ENCODE measurements at regions not wholly inside any gene's neighbourhood (a gene's known extent, or its start where the extent isn't known, plus 50 kb on each side); places are given as distances from the start of the nearest gene placed in this dataset.

DNA sequence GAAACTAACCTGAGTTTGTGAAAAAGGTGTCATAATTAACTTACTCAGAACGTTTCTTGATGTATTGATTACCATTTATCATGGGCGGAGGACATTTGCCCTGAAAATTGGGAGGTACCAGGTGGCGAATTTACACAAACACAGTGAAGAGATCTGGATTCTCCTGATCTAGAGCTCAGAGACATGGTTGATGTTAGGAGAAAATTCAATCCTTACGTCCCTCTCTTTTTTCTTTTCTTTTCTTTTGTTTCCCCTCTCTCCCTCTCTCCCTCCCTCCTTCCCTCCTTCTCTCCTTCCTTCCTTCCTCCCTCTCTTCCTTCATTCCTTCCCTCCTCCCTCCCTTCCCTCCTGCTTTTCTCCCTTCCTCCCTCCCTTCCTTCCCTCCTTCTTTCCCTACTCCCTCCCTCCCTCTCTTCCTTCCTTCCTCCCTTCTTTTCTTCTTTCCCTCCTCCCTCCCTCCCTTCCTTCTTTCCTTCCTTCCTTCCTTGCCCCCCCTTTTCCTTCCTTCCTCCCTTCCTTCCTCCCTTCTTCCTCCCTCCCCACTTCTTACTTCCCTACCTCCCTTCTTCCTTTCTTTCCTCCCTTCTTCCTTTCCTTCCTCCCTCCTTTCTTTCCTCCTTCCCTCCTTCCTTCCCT lies 234.1 kb downstream of the OTOR start:
- ATAC-seq (ENCODE audit: insufficient number of reproducible peaks, low FRiP score, low read depth) (no peak), DNase-seq (ENCODE audit: low spot score) (no peak)
- Histone ChIP-seq H3K4me1 (ENCODE audit: control insufficient read depth in 1 of 2, low read depth in 2 of 2) (no peaks in the 10 kb centered on the region), H3K27ac (no peak overlapping the region), H3K27me3 (replicated peaks; ENCODE audit: insufficient read depth) (no peaks in the 10 kb centered on the region), H3K36me3 (no peaks in the 10 kb centered on the region), H3K4me3 (no peak overlapping the region), H3K9me3 (no peaks in the 10 kb centered on the region)
- TF ChIP-seq, protein P1, sequence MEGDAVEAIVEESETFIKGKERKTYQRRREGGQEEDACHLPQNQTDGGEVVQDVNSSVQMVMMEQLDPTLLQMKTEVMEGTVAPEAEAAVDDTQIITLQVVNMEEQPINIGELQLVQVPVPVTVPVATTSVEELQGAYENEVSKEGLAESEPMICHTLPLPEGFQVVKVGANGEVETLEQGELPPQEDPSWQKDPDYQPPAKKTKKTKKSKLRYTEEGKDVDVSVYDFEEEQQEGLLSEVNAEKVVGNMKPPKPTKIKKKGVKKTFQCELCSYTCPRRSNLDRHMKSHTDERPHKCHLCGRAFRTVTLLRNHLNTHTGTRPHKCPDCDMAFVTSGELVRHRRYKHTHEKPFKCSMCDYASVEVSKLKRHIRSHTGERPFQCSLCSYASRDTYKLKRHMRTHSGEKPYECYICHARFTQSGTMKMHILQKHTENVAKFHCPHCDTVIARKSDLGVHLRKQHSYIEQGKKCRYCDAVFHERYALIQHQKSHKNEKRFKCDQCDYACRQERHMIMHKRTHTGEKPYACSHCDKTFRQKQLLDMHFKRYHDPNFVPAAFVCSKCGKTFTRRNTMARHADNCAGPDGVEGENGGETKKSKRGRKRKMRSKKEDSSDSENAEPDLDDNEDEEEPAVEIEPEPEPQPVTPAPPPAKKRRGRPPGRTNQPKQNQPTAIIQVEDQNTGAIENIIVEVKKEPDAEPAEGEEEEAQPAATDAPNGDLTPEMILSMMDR (IDR thresholded peaks at IDR 0.05) = no peak

GRCh38 chr20:16984481-16984880 lies 236.3 kb downstream of the OTOR start:
- H3K4me3 ChIP-seq = no peak overlapping the region
- TF ChIP-seq, protein P1 (IDR thresholded peaks at IDR 0.05) = no peak

DNA sequence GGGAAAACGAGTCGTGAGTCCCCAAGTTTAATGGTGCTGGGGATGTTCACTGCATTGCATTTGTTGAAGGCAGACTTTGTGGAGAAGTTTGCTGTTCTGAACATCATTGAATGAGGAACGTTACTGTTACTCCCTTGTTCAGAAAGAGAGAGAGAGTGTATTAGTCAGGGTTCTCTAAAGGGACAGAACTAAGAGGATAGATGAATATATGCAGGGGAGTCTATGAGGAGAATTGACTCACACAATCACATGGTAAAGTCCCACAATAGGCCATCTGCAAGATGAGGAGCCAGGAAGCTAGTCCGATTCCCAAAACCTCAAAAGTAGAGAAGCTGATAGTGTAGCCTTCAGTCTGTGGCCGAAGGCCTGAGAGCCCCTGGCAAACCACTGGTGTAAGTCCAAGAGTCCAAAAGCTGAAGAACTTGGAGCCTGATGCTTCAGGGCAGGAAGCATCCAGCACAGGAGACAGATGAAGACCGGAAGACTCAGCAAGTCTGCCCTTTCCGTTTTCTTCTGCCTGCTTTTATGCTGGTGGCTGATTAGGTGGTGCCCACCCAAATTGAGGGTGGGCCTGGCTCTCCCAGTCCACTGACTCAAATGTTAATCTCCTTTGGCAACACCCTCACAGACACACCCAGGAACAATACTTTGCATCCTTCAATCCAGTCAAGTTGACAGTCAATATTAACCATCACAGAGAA lies 223.5 kb upstream of the PCSK2 start:
- Histone ChIP-seq H3K36me3 (no peaks in the 10 kb centered on the region), H3K9me3 (no peaks in the 10 kb centered on the region), H3K4me3 (no peak overlapping the region), H3K27ac (no peak overlapping the region), H3K27me3 (replicated peaks; ENCODE audit: insufficient read depth) (no peaks in the 10 kb centered on the region), H3K4me1 (ENCODE audit: control insufficient read depth in 1 of 2, low read depth in 2 of 2) (no peaks in the 10 kb centered on the region)
- ATAC-seq (ENCODE audit: insufficient number of reproducible peaks, low FRiP score, low read depth) (no peak), DNase-seq (ENCODE audit: low spot score) (no peak)
- TF ChIP-seq, protein P1 (IDR thresholded peaks at IDR 0.05) = no peak

More at GRCh38 chr20:16984481-16984880, 236.3 kb downstream of the OTOR start:
- DNase-seq (ENCODE audit: low spot score) (no peak), ATAC-seq (ENCODE audit: insufficient number of reproducible peaks, low FRiP score, low read depth) (no peak)
- no peaks in the 10 kb centered on the region for H3K9me3 ChIP-seq
- H3K4me1 ChIP-seq (ENCODE audit: control insufficient read depth in 1 of 2, low read depth in 2 of 2) = no peaks in the 10 kb centered on the region
- no peak overlapping the region for H3K27ac ChIP-seq
- no peaks in the 10 kb centered on the region for H3K36me3 ChIP-seq
- H3K27me3 ChIP-seq (replicated peaks; ENCODE audit: insufficient read depth) = no peaks in the 10 kb centered on the region

DNA sequence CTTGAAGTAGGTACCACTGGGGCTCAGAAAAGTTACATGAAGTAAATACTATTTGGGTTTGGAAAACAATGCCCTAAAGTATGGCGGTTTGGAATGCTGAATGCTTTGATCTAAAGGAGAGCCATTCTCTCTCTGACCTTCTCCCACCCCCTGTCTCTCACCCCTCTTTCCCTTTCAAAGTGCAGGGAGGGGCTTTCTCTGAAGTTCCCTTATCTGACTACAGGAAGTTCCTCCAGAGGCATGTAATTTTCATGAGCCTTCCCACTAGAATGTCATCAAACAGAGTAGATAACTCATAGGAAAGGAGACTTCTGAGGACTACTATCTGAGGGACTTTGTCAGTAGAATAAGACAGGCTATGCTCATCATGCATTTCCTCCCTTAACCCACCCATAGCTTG lies 216.7 kb upstream of the PCSK2 start:
- ATAC-seq (ENCODE audit: insufficient number of reproducible peaks, low FRiP score, low read depth) (no peak), DNase-seq (ENCODE audit: low spot score) (no peak)
- no peak overlapping the region for H3K4me3 ChIP-seq
- no peaks in the 10 kb centered on the region for H3K9me3 ChIP-seq
- TF ChIP-seq, protein P1 (IDR thresholded peaks at IDR 0.05) = no peak
- no peak overlapping the region for H3K27ac ChIP-seq
- H3K36me3 ChIP-seq = no peaks in the 10 kb centered on the region
- no peaks in the 10 kb centered on the region for H3K4me1 ChIP-seq (ENCODE audit: control insufficient read depth in 1 of 2, low read depth in 2 of 2)
- no peaks in the 10 kb centered on the region for H3K27me3 ChIP-seq (replicated peaks; ENCODE audit: insufficient read depth)

DNA sequence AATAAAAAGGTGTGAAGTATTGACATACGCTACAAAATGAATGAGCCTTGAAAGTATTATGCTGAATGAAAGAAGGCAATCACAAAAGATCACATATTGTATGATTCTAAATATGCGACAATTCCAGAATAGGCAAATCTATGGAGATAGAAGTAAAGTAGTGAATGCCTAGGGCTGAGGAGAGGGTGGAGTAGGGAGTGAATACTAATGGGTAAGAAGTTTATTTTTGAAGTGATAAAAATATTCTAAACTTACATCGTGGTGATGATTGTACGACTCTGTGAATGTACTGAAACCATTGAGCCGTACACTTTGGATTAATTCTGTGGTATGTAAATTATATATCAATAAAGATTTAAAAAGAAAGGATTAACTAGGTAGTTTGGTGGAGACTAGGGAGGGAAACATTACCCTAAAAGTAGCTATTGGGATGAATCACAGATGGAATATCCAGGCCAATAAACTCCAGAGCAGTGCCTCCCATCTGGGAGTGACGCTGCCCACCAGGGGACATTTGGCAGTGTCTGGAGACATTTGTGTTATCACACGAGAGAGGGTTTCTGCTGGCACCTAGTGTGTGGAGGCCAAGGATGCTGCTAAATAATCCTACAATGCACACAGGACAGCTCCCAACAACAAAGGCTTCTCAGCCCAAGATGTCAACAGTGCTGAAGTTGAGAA lies 214.2 kb upstream of the PCSK2 start:
- Histone ChIP-seq H3K4me3 (no peak overlapping the region), H3K9me3 (no peaks in the 10 kb centered on the region), H3K4me1 (ENCODE audit: control insufficient read depth in 1 of 2, low read depth in 2 of 2) (no peaks in the 10 kb centered on the region), H3K27me3 (replicated peaks; ENCODE audit: insufficient read depth) (no peaks in the 10 kb centered on the region), H3K27ac (no peak overlapping the region), H3K36me3 (no peaks in the 10 kb centered on the region)
- ATAC-seq (ENCODE audit: insufficient number of reproducible peaks, low FRiP score, low read depth) (no peak), DNase-seq (ENCODE audit: low spot score) (no peak)
- TF ChIP-seq, protein P1 (IDR thresholded peaks at IDR 0.05) = no peak
